HG02571 (cell line): ENCODE measurements at regions not wholly inside any gene's neighbourhood (a gene's known extent, or its start where the extent isn't known, plus 50 kb on each side); places are given as distances from the start of the nearest gene placed in this dataset.
"Not testable (repeated sequence)": the region's sequence is repeated elsewhere in the genome, so short reads cannot be mapped to it uniquely, and the experiment has no call there.

Source experiments
- ATAC-seq: cut with Tn5 transposase; IDR thresholded peaks from one replicate; pipeline ENCODE4 v1.9.1; 2021; ENCODE audit warnings: mild to moderate bottlenecking, moderate library complexity; ENCODE audit not compliant: unreplicated experiment

DNA sequence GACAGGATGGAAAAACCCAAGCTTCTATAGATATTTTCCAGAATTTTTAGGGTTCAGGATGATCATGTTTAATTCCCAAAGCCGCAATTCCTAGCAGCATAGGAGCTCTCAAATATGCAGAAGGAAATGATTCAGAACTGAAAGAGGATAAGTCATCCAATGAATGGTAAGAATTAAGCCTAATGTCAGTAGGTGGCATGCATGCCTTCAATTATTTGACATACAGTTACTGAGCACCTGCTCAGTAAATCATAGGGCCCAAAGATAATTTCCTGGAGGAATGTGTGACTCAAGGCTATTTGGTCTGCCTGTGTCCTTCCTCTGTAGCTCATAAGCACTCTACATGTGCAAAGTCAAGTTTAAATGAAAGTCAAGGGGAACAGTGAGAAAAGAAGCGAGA, 116.8 kb upstream of the SLC38A4 start:
- no peak for ATAC-seq

DNA sequence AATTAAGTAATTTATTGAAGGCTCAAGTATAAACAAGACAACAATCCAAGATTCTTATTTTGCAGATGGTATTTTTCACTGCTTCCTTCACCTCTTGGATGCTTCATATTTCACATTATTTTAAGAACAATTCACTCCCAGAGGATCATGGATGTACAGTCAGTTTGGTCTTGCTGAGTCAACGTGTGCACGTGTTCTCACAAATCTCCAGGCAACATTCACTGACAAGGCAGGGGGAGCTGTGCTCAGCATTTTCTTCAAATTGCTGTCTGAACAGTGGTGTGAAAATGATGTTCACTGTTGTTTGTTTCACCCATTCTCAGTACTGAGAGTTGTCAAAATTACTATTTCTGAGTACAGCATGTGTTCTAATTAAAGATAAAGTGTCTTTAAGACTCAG, 118.3 kb upstream of the SLC38A4 start:
- no peak for ATAC-seq

DNA sequence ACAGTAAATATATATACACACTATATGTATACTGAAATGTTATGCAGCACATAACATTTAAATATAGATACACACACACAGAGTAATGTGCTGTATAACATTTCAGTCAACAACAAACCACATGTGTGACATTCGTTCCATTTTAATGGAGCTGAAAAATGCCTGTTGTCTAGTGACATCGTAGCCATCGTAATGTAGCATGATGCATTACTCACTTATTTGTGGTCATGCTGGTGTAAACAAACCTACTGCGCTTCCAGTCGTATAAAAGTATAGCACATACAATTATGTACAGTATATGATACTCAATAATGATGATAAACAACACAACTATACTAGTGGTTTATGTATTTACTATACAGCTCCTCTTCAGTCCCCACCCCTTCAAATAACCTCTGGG, 119.0 kb upstream of the SLC38A4 start:
- ATAC-seq = no peak

DNA sequence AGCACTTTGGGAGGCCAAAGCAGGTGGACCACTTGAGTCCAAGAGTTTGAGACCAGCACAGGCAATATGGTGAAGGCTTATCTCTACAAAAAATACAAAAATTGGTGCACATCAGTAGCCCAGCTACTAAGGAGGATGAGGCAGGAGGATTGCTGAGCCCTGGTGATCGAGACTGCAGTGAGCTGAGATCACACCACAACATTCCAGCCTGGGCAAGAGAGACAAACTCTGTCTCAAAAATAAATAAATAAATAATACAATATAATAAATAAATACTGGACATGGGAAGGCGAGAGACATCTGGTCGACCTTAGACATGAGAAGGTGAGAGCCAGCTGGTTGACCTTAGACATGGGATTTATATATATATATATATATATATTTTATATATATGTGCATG, 119.8 kb upstream of the SLC38A4 start:
- no peak for ATAC-seq

GRCh38 chr12:46946137-46946536, 120.3 kb upstream of the SLC38A4 start:
- ATAC-seq = no peak

DNA sequence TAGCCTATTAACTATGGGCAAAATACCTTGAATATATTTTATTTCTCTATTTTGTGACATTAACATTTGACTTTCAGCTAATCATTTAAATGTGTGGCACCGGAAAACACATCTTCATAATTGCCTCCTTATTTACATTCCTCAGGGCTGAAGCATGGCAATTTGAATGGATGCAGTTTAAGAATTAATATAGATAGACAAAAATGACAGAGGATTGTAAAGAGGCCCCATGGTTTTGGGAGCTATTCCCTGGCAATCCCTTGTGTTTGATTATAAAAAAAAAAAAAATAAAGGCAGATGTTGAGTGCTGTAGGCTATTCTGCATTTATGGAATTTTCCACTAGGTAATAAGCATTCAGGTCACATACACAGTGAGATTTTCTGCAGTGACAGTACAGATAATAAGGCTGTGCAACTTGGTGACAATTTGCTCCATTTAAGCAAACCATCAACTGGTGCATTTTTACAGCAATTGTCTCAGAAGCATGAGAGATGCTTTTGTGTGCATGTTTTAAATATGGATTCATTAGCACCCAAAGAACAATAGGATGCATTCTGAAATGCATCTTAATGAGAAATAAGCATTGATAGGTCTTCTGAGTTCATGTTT, 123.2 kb upstream of the SLC38A4 start:
- ATAC-seq = no peak

GRCh38 chr12:46950094-46950493, 124.3 kb upstream of the SLC38A4 start:
- no peak for ATAC-seq

DNA sequence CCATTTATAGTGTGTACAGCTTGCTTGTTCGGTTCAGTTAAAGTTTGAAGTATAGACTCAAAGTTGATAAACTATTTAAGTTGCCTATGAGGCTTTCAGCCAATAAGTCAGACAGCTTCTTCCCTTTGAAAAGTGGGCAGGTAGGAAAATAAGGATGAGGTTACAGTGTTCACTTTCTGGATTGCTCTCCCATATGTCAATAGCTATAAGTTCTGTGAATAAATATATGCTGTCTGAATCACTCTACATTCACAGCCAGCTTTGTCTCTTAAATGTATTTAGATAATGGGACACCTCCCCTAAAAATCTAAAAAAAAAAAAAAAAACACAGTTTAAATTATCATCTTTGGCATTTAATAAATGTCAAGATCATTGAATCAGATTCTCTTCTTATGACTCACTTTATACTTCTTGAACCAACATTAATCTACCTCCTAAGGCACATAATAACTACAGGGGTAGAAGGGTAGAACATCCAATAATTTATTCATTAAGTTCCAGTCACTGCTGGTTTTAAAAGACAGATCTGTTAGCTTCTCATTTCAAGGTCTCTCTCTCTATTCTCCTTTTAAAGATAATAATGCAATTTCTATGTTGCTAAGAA, 126.4 kb upstream of the PCED1B start:
- no peak for ATAC-seq

GRCh38 chr12:46956451-46957035, 122.9 kb upstream of the PCED1B start:
- ATAC-seq = no peak

- ATAC-seq = no peak
Measured at GRCh38 chr12:46958053-46958452, 121.4 kb upstream of the PCED1B start.

DNA sequence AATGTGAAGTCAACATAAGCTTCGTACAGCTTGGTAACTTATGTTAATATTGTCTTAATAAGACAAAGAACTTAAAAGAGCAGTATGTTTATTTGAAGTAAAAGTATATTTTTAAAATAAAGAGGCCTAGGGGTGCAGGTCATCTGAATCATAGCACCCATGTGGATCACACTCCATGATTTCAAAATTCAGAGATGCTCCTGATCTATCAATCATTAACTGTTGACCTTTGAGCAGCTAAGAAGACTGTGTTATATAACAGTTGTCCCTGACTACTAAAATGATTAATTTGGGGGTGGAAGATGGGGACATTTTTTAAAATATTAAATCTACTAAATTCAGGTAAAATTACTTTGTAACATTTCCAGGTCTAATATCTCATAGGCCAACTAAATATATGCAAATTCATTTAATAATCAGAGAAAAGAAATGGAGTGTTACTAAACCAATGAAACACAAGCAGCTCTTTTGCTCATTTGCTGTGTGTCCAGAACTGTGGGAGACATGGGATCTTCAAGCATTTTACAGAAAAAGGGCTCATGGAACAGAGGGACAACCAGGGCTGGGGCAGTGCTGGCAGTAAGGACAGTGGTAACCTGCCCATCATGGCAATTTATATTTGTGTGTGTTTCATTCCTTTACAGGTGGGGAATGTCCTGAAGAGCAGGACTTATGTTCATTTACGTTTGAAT, 120.7 kb upstream of the PCED1B start:
- no peak for ATAC-seq

DNA sequence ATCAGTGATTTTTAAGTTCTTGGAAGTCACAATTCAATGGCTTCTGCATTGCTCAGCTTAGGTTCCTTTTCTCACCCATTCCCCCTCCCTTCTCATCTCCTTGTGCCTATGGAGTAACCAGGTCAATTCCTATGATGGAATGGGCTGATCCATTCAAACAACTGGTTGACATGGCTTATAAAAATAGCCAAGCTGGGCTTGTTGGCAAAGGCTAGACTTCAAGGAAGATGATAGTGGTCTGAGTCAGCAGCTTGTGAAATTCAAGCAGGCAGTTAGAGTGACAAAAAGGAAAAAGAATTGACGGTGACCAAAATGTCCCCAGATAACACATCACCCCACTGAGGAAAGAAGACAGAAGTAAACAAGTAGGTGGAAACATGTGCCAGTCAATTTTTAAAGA, 119.9 kb upstream of the PCED1B start:
- ATAC-seq = no peak

DNA sequence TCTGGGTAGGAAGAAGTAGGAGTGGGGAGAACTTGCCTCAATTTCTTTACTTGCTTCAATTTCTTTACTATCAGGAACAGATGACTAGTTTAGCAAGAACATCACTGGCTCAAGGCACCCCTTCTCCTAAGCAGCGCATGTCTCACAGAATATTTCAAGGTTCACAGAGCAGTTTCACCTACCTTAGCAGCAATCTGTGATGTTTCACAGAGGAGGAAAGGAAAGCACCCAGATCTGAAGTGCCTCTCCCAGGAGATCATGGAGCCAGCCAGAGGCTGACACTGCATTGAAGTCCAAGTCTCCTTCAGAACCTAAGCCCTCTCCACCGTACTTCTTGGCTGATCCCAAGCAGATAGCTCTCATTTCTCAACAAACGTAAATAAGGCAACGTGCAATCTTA, 118.7 kb upstream of the PCED1B start:
- ATAC-seq = no peak

DNA sequence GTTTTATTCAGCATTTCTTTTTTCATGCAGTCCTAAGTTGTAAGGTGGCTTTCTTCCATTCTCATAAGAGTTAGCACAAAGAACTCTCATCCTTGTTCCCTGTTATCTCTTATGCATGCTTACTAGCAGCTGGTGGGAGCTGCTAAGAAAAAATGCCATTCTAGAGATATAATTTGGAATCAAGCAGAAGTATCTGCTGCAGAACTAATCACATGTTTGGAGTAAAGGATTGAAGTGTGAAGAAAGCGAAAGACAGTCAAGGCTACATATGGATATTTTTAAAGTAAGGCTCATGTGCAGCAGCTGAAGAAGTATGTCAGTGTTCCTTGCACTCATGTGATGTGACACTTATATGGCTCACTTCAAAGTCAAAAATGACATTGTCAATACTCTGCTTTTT, 116.2 kb upstream of the PCED1B start:
- no peak for ATAC-seq

GRCh38 chr12:46963977-46964971, 115.1 kb upstream of the PCED1B start:
- no peak for ATAC-seq

DNA sequence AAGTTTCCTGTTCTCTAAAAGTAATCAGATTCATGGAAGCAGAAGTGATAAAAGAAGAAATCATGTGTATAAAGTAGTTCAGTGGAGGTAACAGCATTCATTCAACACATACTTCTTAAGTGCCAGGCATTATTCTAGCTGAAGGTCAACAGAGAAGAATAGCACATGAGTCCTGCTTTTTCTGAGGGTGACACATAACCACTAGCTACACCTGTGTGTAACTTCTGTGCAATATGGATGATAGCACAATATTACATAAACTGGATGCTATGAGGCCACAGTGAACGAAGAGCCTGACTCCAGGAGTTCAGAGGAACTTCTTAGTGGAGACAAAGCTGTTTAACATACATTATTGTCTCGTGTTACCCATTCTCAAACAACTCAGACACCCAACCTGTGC, 114.3 kb upstream of the PCED1B start:
- ATAC-seq = no peak

- ATAC-seq = no peak
Measured at GRCh38 chr12:46965880-46966279, 113.5 kb upstream of the PCED1B start.

- ATAC-seq = no peak
Measured at GRCh38 chr12:46970636-46971035, 108.8 kb upstream of the PCED1B start.

- not testable (repeated sequence) for ATAC-seq
Measured at GRCh38 chr12:46973937-46974336, 105.5 kb upstream of the PCED1B start.

- no peak for ATAC-seq
Measured at GRCh38 chr12:46977871-46978375, 101.5 kb upstream of the PCED1B start.

DNA sequence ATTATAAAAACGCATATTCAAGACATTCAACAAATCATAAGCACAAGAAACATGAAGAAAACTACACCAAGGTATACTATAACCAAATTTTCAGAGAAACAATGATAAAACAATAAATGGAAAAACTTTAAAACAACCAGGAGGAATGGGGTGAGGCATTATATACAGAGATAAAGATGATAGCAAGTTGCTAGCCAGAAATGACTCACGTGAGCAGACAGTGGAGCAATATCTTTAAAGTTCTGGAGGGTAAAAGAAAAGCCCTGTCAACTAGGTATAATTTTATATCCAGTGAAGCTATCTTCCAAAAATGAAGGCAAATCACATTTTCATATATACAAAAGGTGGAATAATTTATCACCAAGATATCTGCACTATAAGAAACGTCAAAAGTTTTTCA, 97.8 kb upstream of the PCED1B start:
- no peak for ATAC-seq
